HG02642 (cell line): ENCODE measurements at regions not wholly inside any gene's neighbourhood (a gene's known extent, or its start where the extent isn't known, plus 50 kb on each side); places are given as distances from the start of the nearest gene placed in this dataset.
"Not testable (repeated sequence)": the region's sequence is repeated elsewhere in the genome, so short reads cannot be mapped to it uniquely, and the experiment has no call there.

Source experiments
- ATAC-seq: cut with Tn5 transposase; IDR thresholded peaks from one replicate; pipeline ENCODE4 v1.9.1; 2021; ENCODE audit warnings: mild to moderate bottlenecking; ENCODE audit not compliant: unreplicated experiment, poor library complexity

DNA sequence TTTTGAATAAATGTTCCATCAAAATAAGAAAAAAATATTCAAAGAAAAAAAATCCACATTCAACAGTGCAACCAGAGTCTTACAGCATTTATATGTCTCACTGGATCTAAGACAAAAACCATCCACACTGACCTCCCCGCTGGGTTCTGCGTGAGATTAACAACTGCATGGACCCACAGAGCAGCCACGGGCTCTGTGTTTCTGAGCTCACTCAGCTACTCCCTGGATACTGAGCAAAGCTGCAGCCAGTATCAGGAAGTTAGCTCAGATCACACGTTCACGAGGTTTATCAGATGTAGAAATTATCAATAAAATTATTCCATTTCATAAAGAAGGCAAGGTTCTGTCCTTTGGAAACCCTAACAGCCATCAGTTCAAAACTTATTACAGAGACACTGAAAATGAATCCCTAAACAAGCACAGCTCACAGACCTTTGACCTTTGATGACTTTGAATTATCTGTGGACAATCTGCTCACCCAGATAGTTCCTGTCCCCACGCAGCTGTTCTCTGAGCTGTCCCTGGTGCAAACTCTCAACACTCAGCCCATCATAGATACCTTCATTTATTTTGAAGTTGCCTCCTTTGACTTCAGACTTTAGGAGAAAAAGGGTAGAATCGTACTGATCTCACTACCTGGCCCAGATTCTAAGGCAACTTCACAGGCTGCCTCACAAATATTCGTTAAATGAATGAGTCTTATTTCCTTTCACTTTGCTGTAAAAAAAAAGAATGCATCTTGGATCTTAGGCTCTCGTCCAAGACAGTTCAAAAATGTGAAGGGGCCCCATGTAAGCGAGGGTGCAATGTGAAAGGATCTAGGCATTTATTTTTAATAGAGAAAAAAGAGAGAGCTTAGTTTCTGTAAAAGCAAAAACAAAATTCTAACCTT is 67.7 kb upstream of the SVIL start:
- ATAC-seq: no peak

DNA sequence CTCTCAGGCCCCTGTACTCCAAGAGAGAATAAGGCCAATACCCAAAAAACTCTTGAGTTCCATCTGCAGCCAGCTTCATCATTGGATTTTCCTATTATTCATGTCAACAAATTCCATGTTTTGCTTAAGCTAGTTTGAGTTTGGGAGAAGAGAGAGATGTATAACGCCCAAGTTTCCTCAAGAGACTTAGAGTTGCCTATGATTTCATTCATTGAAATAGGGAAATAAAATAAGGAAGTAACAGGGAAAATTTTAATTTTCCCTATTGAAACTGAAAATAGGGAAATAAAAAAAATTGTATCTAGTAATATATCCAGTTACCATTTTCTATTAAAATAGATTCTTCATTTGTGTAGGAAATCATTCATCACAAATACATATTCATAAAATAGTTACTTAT is 66.5 kb upstream of the SVIL start:
- ATAC-seq: no peak

DNA sequence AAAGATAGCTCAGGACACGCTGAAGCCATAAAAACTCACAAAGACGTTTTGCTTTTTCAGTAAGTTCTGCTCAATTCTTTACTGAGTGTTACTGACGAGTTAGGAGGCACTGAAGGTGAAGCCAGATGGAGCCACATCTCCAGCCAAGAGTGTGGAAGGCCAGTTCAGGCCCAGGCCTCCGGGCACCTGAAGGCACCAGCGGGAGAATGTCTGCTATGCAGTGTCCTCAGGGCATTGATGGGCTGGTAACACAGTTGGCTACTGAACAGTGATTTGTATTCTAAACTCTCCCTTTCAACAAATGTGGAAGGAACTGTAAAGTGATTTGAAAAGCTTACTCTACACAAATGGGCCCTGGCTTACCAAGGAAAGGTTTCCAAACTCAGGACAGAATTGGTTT is 64.8 kb upstream of the SVIL start:
- ATAC-seq: no peak

DNA sequence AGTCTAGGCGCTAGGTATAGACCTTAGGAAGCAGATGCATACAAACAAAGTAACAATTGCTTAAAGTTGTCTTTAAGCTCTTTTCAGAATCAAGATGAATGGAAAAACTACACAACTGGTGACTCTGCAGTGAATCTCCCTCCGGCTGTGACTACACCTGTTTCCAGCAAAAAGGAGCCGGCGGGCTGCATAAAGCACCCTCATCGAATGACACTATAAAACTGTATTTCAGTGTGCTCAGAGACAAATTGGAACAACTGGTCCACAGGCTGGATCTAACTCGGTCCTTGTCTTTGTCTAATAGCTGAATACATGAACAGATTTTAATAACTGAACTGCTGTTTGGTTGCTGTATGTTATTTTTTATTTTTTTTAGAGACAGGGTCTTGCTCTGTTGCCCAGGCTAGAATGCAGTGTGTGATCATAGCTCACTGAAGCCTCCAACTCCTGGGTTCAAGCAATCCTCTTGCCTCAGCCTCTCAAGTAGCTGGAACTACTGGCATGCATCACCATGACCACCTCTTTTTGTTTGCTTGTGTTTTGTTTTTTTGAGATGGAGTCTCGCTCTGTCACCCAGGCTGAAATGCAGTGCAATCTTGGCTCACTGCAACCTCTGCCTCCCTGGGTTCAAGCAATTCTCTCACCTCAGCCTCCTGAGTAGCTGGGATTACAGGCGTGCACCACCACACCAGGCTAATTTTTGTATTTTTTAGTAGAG is 64.2 kb upstream of the SVIL start:
- ATAC-seq: no peak

DNA sequence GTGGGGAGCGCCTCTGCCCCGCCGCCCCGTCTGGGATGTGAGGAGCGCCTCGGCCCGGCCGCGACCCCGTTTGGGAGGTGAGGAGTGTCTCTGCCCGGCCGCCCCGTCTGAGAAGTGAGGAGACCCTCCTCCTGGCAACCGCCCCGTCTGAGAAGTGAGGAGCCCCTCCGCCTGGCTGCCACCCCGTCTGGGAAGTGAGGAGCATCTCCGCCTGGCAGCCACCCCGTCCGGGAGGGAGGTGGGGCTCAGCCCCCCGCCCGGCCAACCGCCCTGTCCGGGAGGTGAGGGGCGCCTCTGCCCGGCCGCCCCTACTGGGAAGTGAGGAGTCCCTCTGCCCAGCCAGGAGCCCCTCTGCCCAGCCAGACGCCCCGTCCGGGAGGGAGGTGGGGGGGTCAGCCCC is 61.8 kb upstream of the SVIL start:
- not testable (repeated sequence) for ATAC-seq

DNA sequence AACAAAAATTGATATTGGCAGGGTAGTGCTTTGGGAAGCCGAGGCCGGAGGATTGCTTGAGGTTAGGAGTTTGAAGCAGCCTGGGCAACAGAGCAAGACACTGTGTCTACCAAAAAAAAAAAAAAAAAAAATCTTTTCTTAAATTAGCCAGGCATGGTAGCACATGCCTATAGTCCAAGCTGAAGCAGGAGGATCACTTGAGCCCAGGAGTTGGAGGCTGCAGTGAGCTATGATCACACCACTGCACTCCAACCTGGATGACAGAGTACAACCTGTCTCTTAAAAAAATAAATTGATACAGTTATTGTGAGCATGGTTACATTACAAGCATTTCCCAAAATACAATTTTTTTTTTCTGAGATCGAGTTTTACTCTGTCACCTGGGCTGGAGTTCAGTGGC is 59.4 kb upstream of the SVIL start:
- ATAC-seq: no peak

DNA sequence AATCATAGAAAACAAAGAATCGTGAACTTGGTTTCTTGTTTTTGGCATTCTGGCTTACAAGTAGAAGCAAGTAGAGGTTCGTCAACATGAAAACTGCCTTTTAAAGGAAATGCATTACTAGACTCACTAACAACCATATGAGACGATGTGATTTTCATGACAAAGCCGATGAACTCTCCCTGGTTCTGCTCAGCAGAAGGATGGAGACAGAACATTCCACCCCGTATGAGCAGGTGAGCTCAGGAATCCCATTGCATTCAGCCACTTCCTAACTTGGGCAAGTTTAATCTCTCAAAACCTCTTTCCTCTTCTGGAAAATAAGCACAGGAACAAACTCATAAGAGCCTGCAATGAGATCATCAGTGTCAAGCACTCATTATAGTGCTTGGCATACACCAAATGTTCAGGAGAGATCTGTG is 57.4 kb upstream of the SVIL start:
- no peak for ATAC-seq

DNA sequence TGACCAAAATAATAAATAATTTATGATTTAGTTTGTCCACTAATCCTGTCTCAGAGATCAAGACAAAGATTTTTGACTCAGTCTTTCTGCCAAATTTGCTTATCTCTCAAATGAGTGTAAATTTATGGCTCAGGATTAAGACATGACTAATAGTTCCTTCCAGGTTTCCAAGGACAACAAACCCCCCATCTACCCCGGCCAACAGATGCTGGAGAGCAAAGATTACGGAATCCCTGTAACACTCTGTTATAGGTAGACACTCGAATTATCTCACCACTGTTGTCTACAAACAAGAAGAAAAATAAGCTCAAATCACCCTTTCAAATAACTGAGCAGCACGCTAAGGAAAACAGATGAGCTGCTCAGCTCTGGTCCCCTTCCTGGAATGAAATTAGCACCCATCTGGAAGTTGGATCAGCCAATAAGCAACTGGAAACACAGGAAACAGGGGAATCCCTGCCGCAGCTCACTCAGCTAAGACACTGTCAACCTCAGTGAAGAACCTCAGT is 56.8 kb upstream of the SVIL start:
- ATAC-seq: no peak

DNA sequence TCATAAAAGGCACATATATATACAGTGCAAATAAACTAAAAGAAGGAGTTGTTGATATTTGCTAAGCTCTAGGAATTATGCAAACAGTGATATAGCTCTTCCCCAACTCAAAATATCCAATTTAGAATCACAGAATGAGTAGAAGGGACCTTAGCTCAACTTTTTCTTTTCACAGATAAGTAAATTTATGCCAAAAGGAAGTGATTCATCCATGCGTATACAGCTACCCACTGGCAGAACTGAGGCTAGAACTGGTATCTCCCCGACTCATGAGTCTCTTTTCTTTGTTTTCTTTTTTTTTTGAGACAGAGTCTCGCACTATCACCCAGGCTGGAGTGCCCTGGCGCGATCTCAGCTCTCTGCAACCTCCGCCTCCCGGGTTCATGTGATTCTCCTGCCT is 54.2 kb upstream of the SVIL start:
- ATAC-seq: no peak

DNA sequence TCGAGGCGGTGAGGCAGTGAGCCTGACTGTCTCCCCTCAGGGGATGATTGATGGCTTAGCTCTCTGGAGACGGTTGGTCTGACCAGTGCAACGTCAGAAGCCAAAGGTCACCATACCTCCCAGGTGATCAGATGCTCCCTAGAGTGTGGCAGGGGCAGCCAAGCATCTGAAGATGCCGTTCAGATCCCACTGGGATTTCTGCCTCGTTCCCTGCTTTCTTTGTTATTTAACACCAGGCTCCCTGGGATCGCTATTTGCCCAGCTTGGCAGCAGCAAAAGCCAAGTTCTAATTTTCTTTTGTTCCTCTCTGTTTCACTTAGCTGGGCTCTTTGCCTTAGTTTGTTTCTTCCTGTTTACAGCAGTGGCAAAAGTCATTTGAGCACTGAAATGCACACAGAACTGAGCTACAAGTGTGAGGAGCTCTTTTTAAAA is 53.5 kb upstream of the SVIL start:
- no peak for ATAC-seq

DNA sequence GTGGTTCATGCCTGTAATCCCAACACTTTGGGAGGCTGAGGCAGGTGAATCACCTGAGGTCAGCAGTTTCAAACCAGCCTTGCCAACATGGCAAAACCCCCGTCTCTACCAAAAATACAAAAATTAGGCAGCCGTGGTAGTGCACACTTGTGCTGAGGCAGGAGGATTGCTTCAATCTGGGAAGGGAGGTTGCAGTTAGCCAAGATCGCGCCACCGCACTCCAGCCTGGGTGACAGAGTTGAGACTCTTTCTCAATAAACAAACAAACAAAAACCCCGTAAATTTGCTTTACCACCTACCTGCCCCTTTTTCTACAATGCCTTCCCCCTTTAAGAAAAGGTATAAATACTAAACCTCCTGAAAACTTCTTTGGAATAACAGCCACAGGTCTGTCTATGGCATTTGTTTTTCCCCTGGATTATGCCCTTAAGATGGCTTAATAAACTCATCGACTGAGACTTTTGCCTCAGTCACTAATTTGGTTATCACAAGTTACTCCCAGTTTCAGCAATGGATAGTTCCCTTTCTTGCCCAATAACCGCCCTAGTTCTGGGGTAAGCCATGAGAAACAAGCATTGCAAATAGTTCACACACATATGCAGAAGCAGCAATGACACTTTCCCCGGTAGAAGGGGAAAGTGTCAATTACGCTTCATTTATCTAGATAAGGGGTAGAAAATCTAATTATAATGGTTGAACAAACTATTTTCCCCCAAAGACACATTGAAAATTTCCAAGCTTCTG is 52.8 kb upstream of the SVIL start:
- no peak for ATAC-seq

DNA sequence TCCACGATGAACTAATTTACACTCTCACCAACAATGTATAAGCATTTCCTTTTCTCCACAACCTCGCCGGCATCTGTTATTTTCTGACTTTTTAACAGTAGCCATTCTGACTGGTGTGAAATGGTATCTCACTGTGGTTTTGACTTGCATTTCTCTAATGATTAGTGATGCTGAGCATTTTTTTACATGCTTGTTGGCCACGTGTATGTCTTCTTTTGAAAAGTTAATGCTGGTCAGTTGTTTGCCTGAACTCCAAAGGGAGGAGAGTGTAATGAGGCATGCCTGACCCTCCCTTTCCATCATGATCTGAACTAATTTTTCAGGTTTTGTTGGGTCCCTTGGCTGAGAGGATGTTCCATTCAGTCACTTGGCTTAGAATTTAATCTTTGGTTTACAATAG is 50.7 kb upstream of the SVIL start:
- no peak for ATAC-seq
